PC-9 (cell line): ENCODE measurements at regions not wholly inside any gene's neighbourhood (a gene's known extent, or its start where the extent isn't known, plus 50 kb on each side); places are given as distances from the start of the nearest gene placed in this dataset.

ENCODE experiments used
- CTCF ChIP-seq: fragments of 200-600 bp; sonication (generic); conservative IDR thresholded peaks from 2 replicates; pipeline ENCODE4 v1.6.1; 2017; ENCODE audit warnings: mixed run types, antibody characterized with exemption, mild to moderate bottlenecking, moderate library complexity
- EZH2 ChIP-seq: fragments of 200-600 bp; sonication (generic); IDR thresholded peaks from 2 replicates; pipeline ENCODE4 v1.8.0; 2017; ENCODE audit warnings: antibody characterized with exemption, low read depth

GRCh38 chr18:61618816-61619215 lies 274.0 kb downstream of the RNF152 start:
- TF ChIP-seq EZH2 (no peak), CTCF (no peak)
